GM21529 (cell line): ENCODE measurements at regions not wholly inside any gene's neighbourhood (a gene's known extent, or its start where the extent isn't known, plus 50 kb on each side); places are given as distances from the start of the nearest gene placed in this dataset.
"Not testable (repeated sequence)": the region's sequence is repeated elsewhere in the genome, so short reads cannot be mapped to it uniquely, and the experiment has no call there.

Experiments used
- ATAC-seq: cut with Tn5 transposase; IDR thresholded peaks from one replicate; pipeline ENCODE4 v1.9.1; 2021; ENCODE audit not compliant: unreplicated experiment

GRCh38 chr12:63508543-63508942 lies 159.8 kb downstream of the DPY19L2 start:
- no peak for ATAC-seq

GRCh38 chr12:63499567-63499966 lies 168.7 kb downstream of the DPY19L2 start:
- ATAC-seq: no peak

DNA sequence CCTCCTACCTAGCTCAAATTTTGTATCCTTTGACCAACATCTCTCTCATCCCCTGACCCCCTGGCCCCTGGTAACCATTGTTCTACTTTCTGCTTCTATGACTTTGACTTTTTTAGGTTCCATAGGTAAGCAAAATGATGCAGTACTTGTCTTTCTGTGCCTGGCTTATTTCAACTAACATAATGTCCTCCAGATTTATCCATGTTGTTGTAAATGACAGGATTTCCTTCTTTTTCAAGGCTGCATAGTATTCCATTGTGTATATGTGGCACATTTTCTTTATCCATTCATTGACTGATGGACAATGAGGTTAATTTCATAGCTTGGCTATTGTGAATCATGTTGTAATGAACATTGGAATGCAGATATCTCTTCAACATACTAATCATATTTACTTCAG lies 170.1 kb downstream of the DPY19L2 start:
- ATAC-seq: no peak

- no peak for ATAC-seq
These were observed 171.6 kb downstream of the DPY19L2 start for GRCh38 chr12:63496654-63497053.

DNA sequence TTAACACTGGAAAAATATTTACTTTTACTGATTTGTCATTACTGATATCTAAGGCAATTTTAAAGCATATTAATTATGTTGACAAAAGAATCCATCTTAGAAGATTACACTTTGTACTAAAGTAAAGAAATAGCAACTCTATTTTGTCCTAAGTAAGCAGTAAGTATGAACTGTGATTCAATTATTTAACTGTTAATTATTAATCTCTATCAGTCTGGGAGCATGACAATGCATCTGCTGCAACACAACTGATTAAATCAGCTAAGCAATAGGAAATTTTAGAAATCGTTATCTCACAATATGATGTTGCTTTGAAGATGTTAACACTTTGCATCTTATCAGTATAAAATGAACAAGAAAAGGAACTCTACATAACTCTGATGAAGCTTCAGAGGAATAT lies 172.3 kb downstream of the DPY19L2 start:
- ATAC-seq: no peak

- not testable (repeated sequence) for ATAC-seq
These were observed 174.9 kb downstream of the DPY19L2 start for GRCh38 chr12:63493357-63493756.

GRCh38 chr12:63480186-63480585 lies 188.1 kb downstream of the DPY19L2 start:
- ATAC-seq: no peak

DNA sequence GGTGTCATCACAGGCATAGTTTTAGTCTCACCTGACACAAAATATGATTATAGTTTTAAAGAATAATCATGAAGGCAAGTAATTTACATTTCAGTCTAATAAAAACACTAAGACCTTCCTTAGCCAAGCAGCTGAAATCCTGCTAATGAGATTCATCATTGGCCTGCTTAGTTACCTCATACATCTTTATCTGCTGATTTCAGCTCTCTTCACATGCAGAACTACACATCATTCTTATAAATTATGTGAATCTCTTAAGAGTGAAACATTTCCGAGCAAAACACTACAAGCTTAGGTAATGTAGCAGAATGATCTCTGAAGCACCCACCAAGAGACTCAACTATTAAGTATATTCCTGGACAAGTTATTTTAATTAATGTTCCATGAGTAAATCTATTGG lies 198.1 kb downstream of the DPY19L2 start:
- ATAC-seq: no peak

- ATAC-seq: no peak
These were observed 200.3 kb downstream of the DPY19L2 start for GRCh38 chr12:63467951-63468350.

GRCh38 chr12:63457857-63458256 lies 210.4 kb downstream of the DPY19L2 start:
- no peak for ATAC-seq

- ATAC-seq: no peak
These were observed 210.9 kb downstream of the DPY19L2 start for GRCh38 chr12:63457428-63457827.

GRCh38 chr12:63450816-63451215 lies 217.5 kb downstream of the DPY19L2 start:
- ATAC-seq: no peak

DNA sequence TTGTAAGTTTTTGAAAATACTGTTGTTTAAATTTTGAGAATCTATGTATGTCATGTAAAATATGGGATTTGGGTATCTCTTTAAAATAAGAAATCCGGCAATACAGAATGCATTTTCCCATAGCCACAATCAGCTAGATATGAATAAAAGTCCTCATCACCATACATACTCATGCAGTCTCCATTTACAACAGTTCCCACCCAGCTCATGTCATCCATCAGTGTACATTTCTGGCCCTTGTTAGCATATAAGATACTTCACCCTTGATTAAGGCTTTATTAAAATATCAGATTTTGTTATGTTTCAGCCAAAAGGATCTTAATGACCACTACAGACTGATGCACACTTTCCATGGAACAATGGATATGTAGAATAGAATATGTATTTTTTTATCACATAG lies 218.0 kb downstream of the DPY19L2 start:
- ATAC-seq: no peak

DNA sequence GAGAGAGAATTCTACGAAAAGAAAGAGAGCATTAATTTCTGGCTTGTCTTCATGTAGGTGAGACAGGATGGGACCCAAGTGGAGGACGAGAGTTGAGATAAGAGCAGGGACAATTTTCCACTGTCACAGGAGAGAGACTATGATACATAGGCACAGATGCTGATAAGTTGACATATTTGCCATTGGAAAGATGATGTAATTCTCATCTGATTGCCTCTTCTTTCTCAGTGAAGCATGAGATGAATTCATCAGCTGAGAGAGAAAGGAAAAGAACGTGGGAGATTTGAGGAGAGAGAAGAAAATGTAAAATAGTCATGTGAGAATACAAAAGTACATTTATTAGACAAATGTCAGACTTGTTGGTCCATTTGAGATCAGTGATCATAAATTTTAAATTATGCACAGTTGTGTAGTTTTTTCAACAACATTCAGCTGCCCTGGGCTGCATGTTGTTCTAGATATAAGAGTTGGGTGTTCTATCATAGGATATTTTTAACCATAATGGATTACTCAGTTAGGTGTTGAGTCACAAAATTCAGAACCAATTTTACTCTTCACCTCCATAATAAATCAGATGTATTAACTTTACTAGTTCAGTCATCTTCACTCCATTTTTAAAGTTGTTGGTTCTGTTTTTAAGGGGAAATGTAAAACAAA lies 222.9 kb downstream of the DPY19L2 start:
- ATAC-seq: no peak

DNA sequence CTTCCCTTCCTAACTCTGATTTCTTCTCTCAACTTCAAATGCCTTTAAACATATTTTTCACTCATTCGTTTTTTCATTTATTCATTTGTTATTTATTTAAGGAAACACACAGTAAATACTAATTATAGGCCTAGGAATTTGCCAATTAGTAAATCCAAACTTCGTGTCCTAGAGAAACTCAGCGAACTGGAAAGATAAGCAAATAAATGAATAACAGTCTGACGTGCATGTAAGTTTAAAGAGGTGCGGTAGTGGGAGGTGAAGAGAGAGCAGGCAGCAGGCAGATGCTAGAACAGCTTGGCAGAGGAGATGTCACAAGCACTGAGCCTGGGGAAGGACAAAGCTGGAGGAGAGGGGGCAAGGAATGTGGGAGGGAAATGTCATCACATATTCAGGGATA lies 228.2 kb downstream of the DPY19L2 start:
- no peak for ATAC-seq

DNA sequence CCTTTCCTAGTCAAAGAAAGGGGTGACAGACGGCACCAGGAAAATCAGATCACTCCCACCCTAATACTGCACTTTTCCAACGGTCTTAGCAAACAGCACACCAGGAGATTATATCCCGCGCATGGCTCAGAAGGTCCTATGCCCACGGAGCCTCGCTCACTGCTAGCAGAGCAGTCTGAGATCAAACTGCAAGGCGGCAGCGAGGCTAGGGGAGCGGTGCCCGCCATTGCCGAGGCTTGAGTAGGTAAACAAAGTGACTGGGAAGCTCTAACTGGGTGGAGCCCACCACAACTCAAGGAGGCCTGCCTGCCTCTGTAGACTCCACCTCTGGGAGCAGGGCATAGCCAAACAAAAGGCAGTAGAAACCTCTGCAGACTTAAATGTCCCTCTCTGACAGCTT lies 233.9 kb downstream of the DPY19L2 start:
- not testable (repeated sequence) for ATAC-seq

DNA sequence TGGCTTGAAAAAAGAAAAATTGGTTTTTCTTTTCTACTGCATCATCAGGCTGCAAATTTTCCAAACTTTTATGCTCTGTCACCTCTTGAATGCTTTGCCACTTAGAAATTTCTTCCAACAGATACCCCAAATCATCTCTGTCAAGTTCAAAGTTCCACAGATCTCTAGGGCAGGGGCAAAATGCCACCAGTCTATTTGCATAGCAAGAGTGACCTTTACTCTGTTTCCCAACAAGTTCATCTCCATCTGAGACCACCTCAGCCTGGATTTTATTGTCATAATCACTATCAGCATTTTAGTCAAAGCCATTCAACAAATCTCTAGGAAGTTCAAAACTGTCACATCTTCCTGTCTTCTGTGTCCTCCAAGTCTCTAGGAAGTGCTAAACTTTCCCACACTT lies 240.3 kb downstream of the DPY19L2 start:
- not testable (repeated sequence) for ATAC-seq

GRCh38 chr12:63427029-63427428 lies 241.3 kb downstream of the DPY19L2 start:
- ATAC-seq: not testable (repeated sequence)

DNA sequence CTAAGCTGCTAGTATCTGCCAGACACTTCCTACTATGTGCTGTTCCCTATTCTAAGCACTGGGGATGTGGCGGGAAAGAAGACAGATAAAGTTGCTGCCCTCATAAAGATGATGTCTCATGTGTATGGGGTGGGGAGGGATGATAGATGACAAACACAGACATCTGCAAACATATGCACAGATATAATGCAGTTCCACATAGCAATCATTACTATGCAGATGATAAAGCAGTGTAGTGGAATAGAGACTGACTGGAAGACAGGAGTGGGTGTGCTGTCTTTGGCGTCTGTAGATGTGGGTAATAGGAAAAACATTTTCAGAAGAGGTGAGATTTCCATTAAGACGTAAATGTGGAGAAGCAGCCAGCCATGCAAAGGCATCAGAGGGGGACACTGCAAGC lies 243.6 kb downstream of the DPY19L2 start:
- ATAC-seq: no peak

DNA sequence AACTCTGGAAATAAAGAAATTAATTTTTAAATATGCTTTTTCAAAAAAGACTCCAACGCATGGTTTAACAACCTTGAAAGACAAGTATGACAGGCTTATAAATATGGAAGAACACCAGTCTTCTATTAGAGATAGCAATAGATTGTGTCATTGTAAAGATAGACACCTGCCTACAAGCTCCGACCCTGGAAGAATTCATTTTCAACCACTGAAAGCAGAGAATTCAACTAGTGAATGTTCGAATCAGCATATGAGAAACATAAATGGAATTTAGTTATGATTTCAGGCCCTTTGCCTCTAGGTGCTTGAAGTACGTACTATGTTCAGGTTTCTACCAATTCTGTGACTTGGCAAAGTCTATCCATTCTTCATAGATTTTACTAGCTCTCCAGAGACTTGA lies 244.5 kb downstream of the DPY19L2 start:
- ATAC-seq: no peak

GRCh38 chr12:63420206-63420644 lies 248.1 kb downstream of the DPY19L2 start:
- ATAC-seq: peak; percentile 95

GRCh38 chr12:63419154-63419553 lies 249.1 kb downstream of the DPY19L2 start:
- ATAC-seq: no peak

GRCh38 chr12:63416788-63417187 lies 251.5 kb downstream of the DPY19L2 start:
- no peak for ATAC-seq
